GM19324 (cell line): ENCODE measurements at regions not wholly inside any gene's neighbourhood (a gene's known extent, or its start where the extent isn't known, plus 50 kb on each side); places are given as distances from the start of the nearest gene placed in this dataset.

Source experiments
- ATAC-seq: cut with Tn5 transposase; IDR thresholded peaks from one replicate; pipeline ENCODE4 v1.9.1; 2021; ENCODE audit warnings: mild to moderate bottlenecking, moderate library complexity; ENCODE audit not compliant: unreplicated experiment, low FRiP score

DNA sequence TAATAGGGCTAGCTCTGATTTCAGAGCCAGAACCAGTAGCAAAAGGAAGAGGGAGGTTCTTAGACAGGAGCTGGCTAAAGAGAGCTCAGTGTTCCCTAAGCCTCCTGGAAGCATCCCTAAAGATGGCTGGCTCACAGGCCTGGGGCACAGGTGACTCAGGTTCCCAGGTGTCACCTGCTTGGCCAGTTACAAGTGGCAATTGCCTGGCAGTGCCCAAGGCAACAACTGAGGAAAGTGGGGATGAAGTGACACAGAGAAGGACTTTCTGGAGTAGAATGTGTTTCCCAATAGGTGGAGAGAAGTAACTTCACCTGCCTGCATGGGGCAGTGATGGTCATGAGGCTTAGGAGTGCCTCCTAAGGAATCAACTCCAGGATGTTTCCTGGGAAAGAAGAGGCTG lies 66.5 kb upstream of the EEPD1 start:
- ATAC-seq, result no peak

- ATAC-seq, result no peak
Observed at GRCh38 chr7:36088553-36088952, 64.5 kb upstream of the EEPD1 start.

DNA sequence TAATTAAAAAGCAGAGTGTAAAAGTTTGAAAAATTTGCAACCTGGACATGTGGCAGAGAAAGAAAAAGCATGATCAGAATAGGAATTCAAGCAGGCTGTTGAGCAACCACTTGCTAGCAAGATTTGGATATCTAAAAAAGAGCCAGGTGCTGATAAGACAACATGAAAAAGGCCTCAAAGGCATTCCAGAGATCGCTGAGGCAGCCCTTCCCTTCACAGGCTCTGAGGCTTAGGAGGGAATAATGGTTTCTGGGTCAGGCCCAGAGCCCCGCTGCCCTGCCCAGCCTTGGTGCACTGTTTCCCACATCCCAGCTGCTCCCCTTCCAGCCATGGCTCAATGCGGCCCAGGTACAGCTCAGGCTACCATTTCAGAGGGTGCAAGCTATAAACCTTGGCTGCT lies 64.1 kb upstream of the EEPD1 start:
- ATAC-seq, result no peak

- ATAC-seq, result no peak
Observed at GRCh38 chr7:36090976-36091873, 61.8 kb upstream of the EEPD1 start.

GRCh38 chr7:36091874-36092176 lies 61.2 kb upstream of the EEPD1 start:
- no peak for ATAC-seq

DNA sequence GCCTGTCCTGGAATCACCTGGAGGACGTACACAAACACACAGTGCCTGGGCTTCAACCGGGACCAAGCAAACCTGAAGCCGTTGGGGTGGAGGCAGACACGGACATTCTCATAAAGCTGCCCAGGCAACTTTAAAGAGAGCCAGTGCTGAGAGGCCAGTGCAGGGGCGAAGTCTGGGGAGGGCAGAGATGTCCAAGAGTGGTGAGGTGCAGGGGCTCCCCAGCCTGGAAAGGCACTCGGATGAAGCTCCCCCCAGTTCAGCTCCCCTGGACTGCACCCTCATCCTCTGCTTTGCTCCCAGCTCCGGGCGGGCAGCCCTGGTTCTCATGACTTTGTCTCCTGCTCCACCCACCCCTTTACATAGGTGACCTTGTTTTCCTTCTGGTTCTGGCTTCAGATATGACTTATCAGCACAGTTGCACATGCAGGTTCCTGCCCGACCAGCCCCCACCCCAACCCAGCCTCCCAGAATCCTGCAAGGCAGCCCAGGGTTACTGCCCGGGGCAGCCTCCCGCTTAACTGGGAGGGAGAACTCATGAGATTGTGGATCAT lies 60.8 kb upstream of the EEPD1 start:
- no peak for ATAC-seq

- ATAC-seq, result no peak
Observed at GRCh38 chr7:36096460-36097095, 56.5 kb upstream of the EEPD1 start.

DNA sequence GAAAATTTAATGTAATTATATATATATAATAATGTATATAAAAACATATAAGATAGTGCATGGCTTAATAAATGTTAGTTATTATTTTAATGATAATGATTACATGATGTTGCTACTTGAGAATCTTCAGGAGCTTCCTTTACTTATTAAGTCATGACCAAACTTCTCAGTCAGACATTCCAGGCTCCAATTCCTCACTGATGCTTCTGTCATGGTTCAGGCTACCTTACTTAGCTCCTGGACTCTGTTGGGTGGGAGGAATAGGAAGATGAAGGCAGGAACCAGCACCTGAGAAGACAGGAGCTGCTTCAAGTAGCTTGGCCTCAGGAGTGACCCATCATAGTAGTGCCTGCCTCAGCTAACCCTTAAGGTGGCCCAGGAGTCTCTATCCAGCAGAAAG lies 55.0 kb upstream of the EEPD1 start:
- no peak for ATAC-seq

- no peak for ATAC-seq
Observed at GRCh38 chr7:36100226-36100625, 52.8 kb upstream of the EEPD1 start.

- no peak for ATAC-seq
Observed at GRCh38 chr7:36100634-36101033, 52.4 kb upstream of the EEPD1 start.
